GM12892 (cell line): ENCODE measurements at regions not wholly inside any gene's neighbourhood (a gene's known extent, or its start where the extent isn't known, plus 50 kb on each side); places are given as distances from the start of the nearest gene placed in this dataset.

ENCODE experiments used
- POLR2A ChIP-seq: IDR thresholded peaks from 2 replicates; pipeline ENCODE4 v1.6.1; 2011; ENCODE audit warnings: low read depth, low read length, control low read depth
- POLR2AphosphoS5 ChIP-seq: IDR thresholded peaks from 2 replicates; pipeline ENCODE4 v1.6.1; 2011; ENCODE audit warnings: low read depth, low read length, control low read depth
- TAF1 ChIP-seq: IDR thresholded peaks from 2 replicates; pipeline ENCODE4 v1.6.1; 2011; ENCODE audit warnings: low read depth, mild to moderate bottlenecking, control low read depth, low read length, borderline replicate concordance

DNA sequence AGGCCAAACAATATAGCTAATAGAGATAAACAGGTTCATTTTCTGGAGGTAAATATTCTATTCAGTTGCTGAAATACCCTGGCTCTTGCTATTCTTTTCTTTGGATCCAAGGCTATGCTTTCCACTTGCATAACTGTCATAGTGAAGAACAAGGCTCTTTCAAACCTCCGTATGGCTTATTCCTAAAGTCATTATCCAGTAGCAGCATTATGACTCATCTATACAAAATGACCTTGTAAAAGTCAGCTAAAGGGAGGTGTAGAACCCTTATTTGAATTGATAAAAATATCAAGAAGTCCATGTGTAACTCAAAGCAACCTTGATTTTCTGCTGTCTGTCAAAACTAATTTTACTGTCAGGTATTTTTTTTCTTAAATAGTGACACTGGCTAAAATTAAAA lies 447.8 kb downstream of the PLK2 start:
- TF ChIP-seq POLR2AphosphoS5 = no peak
- no peak for TF ChIP-seq TAF1
- no peak for TF ChIP-seq POLR2A
